SK-N-SH treated with all-trans-retinoic acid at 6 μM for 48 hours (cell line): ENCODE measurements at regions not wholly inside any gene's neighbourhood (a gene's known extent, or its start where the extent isn't known, plus 50 kb on each side); places are given as distances from the start of the nearest gene placed in this dataset.

Experiments
- ATAC-seq: fragments of 200-7000 bp; cut with Tn5 transposase; 3 replicates; pipeline ENCODE4 v1.9.1; 2020; ENCODE audit warnings: mild to moderate bottlenecking, moderate library complexity
- ARNTL ChIP-seq: fragments of 450-650 bp; formaldehyde crosslinking; IDR thresholded peaks from 2 replicates; pipeline ENCODE4 v1.5.0; 2020; ENCODE audit warnings: low read depth, mild to moderate bottlenecking, moderate library complexity, borderline replicate concordance
- BACH2 ChIP-seq: fragments of 250-450 bp; sonication (Bioruptor Pico); IDR thresholded peaks from 2 replicates; pipeline ENCODE4 v1.9.0; 2021; ENCODE audit warnings: mild to moderate bottlenecking, borderline replicate concordance
- CSDC2 ChIP-seq: fragments of 250-450 bp; sonication (Bioruptor Pico); IDR thresholded peaks from 2 replicates; pipeline ENCODE4 v1.5.0; 2020; ENCODE audit warnings: mild to moderate bottlenecking, moderate library complexity
- ESRRG ChIP-seq: fragments of 250-450 bp; sonication (Bioruptor Pico); IDR thresholded peaks from 2 replicates; pipeline ENCODE4 v1.6.1; 2021; ENCODE audit warnings: mild to moderate bottlenecking
- GLIS3 ChIP-seq: fragments of 250-450 bp; sonication (Bioruptor Pico); IDR thresholded peaks from 2 replicates; pipeline ENCODE4 v1.5.0; 2020; ENCODE audit warnings: mild to moderate bottlenecking, moderate library complexity
- ISL1 ChIP-seq: fragments of 250-450 bp; sonication (Bioruptor Pico); IDR thresholded peaks from 2 replicates; pipeline ENCODE4 v2.1.2; 2022; ENCODE audit warnings: mild to moderate bottlenecking, moderate library complexity
- OSR1 ChIP-seq: fragments of 250-450 bp; sonication (Bioruptor Pico); IDR thresholded peaks from 2 replicates; pipeline ENCODE4 v1.8.0; 2022; ENCODE audit warnings: moderate library complexity, mild to moderate bottlenecking, inconsistent platforms
- PPARA ChIP-seq: fragments of 250-450 bp; sonication (Bioruptor Pico); IDR thresholded peaks from 2 replicates; pipeline ENCODE4 v1.5.0; 2020; ENCODE audit warnings: mild to moderate bottlenecking, borderline replicate concordance
- RARB ChIP-seq: fragments of 250-450 bp; sonication (Bioruptor Pico); IDR thresholded peaks from 2 replicates; pipeline ENCODE4 v1.8.0; 2021; ENCODE audit warnings: mild to moderate bottlenecking, moderate library complexity
- SNAI2 ChIP-seq: fragments of 250-450 bp; sonication (Bioruptor Pico); IDR thresholded peaks from 2 replicates; pipeline ENCODE4 v1.5.0; 2020; ENCODE audit warnings: mild to moderate bottlenecking, moderate library complexity
- TCF4 ChIP-seq: fragments of 250-450 bp; sonication (Bioruptor Pico); IDR thresholded peaks from 2 replicates; pipeline ENCODE4 v1.8.0; 2021; ENCODE audit warnings: mild to moderate bottlenecking, moderate library complexity, borderline replicate concordance
- TOX ChIP-seq: fragments of 250-450 bp; sonication (Bioruptor Pico); IDR thresholded peaks from 2 replicates; pipeline ENCODE4 v1.8.0; 2021; ENCODE audit warnings: mild to moderate bottlenecking, moderate library complexity, borderline replicate concordance
- ZC3H10 ChIP-seq: fragments of 250-450 bp; sonication (Bioruptor Pico); IDR thresholded peaks from 2 replicates; pipeline ENCODE4 v1.5.1; 2021; ENCODE audit warnings: mild to moderate bottlenecking, moderate library complexity
- ZFP3 ChIP-seq: fragments of 250-450 bp; sonication (Bioruptor Pico); IDR thresholded peaks from 2 replicates; pipeline ENCODE4 v1.5.0; 2020; ENCODE audit warnings: mild to moderate bottlenecking, moderate library complexity
- ZFP30 ChIP-seq: fragments of 450-650 bp; formaldehyde crosslinking; IDR thresholded peaks from 2 replicates; pipeline ENCODE4 v1.5.0; 2022; ENCODE audit warnings: mild to moderate bottlenecking, moderate library complexity
- ZNF565 ChIP-seq: fragments of 450-650 bp; formaldehyde crosslinking; conservative IDR thresholded peaks from 2 replicates; pipeline ENCODE4 v1.5.0; 2020; ENCODE audit warnings: low read depth, mild to moderate bottlenecking, moderate library complexity
- ZNF70 ChIP-seq: fragments of 450-650 bp; formaldehyde crosslinking; IDR thresholded peaks from 2 replicates; pipeline ENCODE4 v1.5.0; 2020; ENCODE audit warnings: mild to moderate bottlenecking, moderate library complexity
- ZNF8 ChIP-seq: fragments of 450-650 bp; formaldehyde crosslinking; IDR thresholded peaks from 2 replicates; pipeline ENCODE4 v1.5.0; 2020; ENCODE audit warnings: mild to moderate bottlenecking, moderate library complexity
- TF ChIP-seq, protein P1 (sequence below): fragments of 250-450 bp; sonication (Bioruptor Pico); IDR thresholded peaks from 2 replicates; pipeline ENCODE4 v1.5.1; 2020; ENCODE audit warnings: low read depth, mild to moderate bottlenecking, moderate library complexity
- TF ChIP-seq, protein P2 (sequence below): fragments of 250-450 bp; sonication (Bioruptor Pico); IDR thresholded peaks from 2 replicates; pipeline ENCODE4 v1.8.0; 2020; ENCODE audit warnings: mild to moderate bottlenecking, moderate library complexity, borderline replicate concordance
- TF ChIP-seq, protein P3 (sequence below): fragments of 250-450 bp; sonication (Bioruptor Pico); IDR thresholded peaks from 2 replicates; pipeline ENCODE4 v1.5.0; 2020; ENCODE audit warnings: mild to moderate bottlenecking, moderate library complexity
- TF ChIP-seq, protein P4 (sequence below): fragments of 250-450 bp; sonication (Bioruptor Pico); IDR thresholded peaks from 2 replicates; pipeline ENCODE4 v1.8.0; 2021; ENCODE audit warnings: low read depth, mild to moderate bottlenecking, moderate library complexity, borderline replicate concordance
- TF ChIP-seq, protein P5 (sequence below): fragments of 250-450 bp; sonication (Bioruptor Pico); IDR thresholded peaks from 2 replicates; pipeline ENCODE4 v1.5.1; 2021; ENCODE audit warnings: mild to moderate bottlenecking, moderate library complexity

DNA sequence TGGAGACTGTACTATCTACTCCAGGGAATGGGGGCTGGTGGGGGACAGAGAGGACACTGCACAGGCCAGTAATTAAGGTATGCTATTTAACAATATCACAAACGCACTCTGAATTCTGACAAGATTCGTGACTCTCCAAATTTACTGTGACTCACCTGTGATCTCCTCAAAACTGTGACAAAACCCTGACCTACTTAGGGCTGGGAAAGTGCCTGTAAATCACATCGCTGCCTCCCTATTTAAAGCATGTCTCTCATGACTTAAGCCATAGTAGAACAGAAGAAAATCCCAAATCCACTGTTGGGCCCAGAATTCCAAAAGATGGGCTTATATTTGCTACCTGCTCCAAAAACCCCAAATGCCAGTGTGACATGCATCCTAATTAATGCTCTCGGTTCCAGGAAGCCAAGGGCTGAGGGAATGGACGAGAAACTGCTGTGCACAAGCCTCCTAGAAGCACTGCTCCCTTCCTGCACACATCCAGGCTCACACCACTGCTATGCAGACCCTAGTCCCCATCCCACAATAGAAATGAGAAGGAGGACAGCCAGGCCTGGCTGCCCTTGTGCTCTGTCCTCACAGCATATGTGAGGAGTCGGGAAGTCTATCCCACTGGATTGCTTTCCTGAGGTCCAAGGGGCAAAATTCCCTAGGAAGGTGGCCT is 187.7 kb upstream of the CHRNA7 start:
- no peak for ATAC-seq
- TF ChIP-seq ZC3H10 (CRISPR knock-in tag) = no peak
- TF ChIP-seq ZNF565 (CRISPR knock-in tag) = no peak
- TF ChIP-seq, all 23 proteins: peak for 0

DNA sequence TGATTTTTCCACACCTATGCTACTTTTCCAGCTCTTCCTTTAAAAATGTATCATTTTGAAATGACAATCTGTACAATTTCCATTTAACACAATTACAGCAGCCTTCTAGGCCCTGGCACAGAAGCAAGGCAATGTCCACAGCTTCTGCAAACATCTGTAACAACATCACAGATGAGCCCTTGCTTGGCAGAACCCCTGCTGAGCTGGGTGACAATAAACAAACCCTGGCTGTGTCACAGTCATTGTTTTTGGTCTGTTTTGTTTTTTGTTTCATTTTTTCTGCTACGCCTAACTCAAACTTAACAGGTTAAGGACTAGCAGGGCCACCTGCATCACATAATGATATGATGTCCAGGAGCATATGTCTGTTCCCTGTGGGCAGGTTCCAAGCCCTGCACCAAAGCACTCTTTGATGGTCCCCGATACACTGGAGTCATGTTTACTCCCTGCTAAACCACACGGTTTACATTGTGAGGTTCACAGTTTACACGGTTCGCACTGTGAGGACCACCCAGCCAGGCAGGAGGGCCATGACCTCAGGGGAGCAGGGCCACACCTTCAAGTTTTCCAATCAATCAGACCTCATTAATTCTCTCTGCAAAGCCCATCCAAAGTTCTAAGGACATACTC is 186.8 kb upstream of the CHRNA7 start:
- TF ChIP-seq, protein P1, sequence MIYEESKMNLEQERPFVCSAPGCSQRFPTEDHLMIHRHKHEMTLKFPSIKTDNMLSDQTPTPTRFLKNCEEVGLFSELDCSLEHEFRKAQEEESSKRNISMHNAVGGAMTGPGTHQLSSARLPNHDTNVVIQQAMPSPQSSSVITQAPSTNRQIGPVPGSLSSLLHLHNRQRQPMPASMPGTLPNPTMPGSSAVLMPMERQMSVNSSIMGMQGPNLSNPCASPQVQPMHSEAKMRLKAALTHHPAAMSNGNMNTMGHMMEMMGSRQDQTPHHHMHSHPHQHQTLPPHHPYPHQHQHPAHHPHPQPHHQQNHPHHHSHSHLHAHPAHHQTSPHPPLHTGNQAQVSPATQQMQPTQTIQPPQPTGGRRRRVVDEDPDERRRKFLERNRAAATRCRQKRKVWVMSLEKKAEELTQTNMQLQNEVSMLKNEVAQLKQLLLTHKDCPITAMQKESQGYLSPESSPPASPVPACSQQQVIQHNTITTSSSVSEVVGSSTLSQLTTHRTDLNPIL = no peak
- TF ChIP-seq SNAI2 (CRISPR knock-in tag) (no peak), TCF4 (CRISPR knock-in tag) (no peak), CSDC2 (CRISPR knock-in tag) (no peak), ZNF8 (no peak), ZNF565 (CRISPR knock-in tag) (no peak), OSR1 (CRISPR knock-in tag) (no peak), ZC3H10 (CRISPR knock-in tag) (no peak), ZNF70 (CRISPR knock-in tag) (no peak), PPARA (CRISPR knock-in tag) (no peak), ZFP30 (CRISPR knock-in tag) (no peak), BACH2 (CRISPR knock-in tag) (no peak), GLIS3 (no peak), ZFP3 (CRISPR knock-in tag) (no peak), ARNTL (CRISPR knock-in tag) (no peak), ISL1 (CRISPR knock-in tag) (no peak), ESRRG (CRISPR knock-in tag) (no peak)
- TF ChIP-seq, protein P2, sequence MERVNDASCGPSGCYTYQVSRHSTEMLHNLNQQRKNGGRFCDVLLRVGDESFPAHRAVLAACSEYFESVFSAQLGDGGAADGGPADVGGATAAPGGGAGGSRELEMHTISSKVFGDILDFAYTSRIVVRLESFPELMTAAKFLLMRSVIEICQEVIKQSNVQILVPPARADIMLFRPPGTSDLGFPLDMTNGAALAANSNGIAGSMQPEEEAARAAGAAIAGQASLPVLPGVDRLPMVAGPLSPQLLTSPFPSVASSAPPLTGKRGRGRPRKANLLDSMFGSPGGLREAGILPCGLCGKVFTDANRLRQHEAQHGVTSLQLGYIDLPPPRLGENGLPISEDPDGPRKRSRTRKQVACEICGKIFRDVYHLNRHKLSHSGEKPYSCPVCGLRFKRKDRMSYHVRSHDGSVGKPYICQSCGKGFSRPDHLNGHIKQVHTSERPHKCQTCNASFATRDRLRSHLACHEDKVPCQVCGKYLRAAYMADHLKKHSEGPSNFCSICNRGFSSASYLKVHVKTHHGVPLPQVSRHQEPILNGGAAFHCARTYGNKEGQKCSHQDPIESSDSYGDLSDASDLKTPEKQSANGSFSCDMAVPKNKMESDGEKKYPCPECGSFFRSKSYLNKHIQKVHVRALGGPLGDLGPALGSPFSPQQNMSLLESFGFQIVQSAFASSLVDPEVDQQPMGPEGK (CRISPR knock-in tag) = no peak
- TF ChIP-seq, protein P3, sequence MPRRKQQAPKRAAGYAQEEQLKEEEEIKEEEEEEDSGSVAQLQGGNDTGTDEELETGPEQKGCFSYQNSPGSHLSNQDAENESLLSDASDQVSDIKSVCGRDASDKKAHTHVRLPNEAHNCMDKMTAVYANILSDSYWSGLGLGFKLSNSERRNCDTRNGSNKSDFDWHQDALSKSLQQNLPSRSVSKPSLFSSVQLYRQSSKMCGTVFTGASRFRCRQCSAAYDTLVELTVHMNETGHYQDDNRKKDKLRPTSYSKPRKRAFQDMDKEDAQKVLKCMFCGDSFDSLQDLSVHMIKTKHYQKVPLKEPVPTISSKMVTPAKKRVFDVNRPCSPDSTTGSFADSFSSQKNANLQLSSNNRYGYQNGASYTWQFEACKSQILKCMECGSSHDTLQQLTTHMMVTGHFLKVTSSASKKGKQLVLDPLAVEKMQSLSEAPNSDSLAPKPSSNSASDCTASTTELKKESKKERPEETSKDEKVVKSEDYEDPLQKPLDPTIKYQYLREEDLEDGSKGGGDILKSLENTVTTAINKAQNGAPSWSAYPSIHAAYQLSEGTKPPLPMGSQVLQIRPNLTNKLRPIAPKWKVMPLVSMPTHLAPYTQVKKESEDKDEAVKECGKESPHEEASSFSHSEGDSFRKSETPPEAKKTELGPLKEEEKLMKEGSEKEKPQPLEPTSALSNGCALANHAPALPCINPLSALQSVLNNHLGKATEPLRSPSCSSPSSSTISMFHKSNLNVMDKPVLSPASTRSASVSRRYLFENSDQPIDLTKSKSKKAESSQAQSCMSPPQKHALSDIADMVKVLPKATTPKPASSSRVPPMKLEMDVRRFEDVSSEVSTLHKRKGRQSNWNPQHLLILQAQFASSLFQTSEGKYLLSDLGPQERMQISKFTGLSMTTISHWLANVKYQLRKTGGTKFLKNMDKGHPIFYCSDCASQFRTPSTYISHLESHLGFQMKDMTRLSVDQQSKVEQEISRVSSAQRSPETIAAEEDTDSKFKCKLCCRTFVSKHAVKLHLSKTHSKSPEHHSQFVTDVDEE (CRISPR knock-in tag) = no peak
- TF ChIP-seq, protein P4, sequence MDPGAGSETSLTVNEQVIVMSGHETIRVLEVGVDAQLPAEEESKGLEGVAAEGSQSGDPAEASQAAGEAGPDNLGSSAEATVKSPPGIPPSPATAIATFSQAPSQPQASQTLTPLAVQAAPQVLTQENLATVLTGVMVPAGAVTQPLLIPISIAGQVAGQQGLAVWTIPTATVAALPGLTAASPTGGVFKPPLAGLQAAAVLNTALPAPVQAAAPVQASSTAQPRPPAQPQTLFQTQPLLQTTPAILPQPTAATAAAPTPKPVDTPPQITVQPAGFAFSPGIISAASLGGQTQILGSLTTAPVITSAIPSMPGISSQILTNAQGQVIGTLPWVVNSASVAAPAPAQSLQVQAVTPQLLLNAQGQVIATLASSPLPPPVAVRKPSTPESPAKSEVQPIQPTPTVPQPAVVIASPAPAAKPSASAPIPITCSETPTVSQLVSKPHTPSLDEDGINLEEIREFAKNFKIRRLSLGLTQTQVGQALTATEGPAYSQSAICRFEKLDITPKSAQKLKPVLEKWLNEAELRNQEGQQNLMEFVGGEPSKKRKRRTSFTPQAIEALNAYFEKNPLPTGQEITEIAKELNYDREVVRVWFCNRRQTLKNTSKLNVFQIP (CRISPR knock-in tag) = no peak
- no peak for ATAC-seq

DNA sequence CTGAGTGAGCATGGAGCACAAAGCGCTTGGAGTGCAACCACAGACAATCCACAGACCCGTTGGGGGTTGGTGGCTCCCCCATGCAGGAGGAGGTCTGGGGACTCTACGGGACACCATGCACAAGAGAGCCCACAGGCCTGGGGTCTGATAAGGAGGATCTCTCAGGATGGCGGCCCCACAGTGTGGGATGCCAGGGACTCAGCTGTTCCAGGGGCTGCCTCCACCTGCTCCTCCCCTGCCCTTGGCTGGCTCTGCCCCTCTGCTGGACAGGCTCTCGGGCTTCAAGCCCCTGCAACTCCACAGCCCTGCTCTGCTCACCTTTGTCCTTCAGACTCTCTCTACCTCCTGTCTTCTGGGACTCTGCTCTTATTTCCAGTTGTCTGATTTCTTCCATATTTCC is 184.5 kb upstream of the CHRNA7 start:
- no peak for TF ChIP-seq ZNF8
- TF ChIP-seq PPARA (CRISPR knock-in tag) = no peak
- no peak for TF ChIP-seq ZC3H10 (CRISPR knock-in tag)
- TF ChIP-seq OSR1 (CRISPR knock-in tag) = no peak
- TF ChIP-seq TOX = no peak
- no peak for TF ChIP-seq ISL1 (CRISPR knock-in tag)
- TF ChIP-seq CSDC2 (CRISPR knock-in tag) = no peak
- TF ChIP-seq RARB (CRISPR knock-in tag) = no peak
- TF ChIP-seq, protein P5, sequence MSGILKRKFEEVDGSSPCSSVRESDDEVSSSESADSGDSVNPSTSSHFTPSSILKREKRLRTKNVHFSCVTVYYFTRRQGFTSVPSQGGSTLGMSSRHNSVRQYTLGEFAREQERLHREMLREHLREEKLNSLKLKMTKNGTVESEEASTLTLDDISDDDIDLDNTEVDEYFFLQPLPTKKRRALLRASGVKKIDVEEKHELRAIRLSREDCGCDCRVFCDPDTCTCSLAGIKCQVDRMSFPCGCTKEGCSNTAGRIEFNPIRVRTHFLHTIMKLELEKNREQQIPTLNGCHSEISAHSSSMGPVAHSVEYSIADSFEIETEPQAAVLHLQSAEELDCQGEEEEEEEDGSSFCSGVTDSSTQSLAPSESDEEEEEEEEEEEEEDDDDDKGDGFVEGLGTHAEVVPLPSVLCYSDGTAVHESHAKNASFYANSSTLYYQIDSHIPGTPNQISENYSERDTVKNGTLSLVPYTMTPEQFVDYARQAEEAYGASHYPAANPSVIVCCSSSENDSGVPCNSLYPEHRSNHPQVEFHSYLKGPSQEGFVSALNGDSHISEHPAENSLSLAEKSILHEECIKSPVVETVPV (CRISPR knock-in tag) = no peak
- no peak for TF ChIP-seq TCF4 (CRISPR knock-in tag)
- TF ChIP-seq ZFP3 (CRISPR knock-in tag) = no peak
- no peak for TF ChIP-seq BACH2 (CRISPR knock-in tag)

More for the DNA sequence above, 184.5 kb upstream of the CHRNA7 start:
- no peak for ATAC-seq
